ENCODE measurements at regions not wholly inside any gene's neighbourhood (a gene's known extent, or its start where the extent isn't known, plus 50 kb on each side); places are given as distances from the start of the nearest gene placed in this dataset.

GRCh38 chr4:17336524-17336961 lies 175.3 kb downstream of the QDPR start:
- peak; percentile 94 for DNase-seq

GRCh38 chr4:17336069-17336468 lies 175.8 kb downstream of the QDPR start:
- DNase-seq: no peak

GRCh38 chr4:17335371-17335770 lies 176.5 kb downstream of the QDPR start:
- DNase-seq: peak; percentile 25

- DNase-seq: no peak
Measured at GRCh38 chr4:17332478-17332877, 179.4 kb downstream of the QDPR start.

- DNase-seq: no peak
Measured at GRCh38 chr4:17329046-17329445, 182.8 kb downstream of the QDPR start.

- no peak for DNase-seq
Measured at GRCh38 chr4:17328141-17328815, 183.6 kb downstream of the QDPR start.

- DNase-seq: no peak
Measured at GRCh38 chr4:17327591-17327990, 184.3 kb downstream of the QDPR start.

GRCh38 chr4:17326756-17327155 lies 185.1 kb downstream of the QDPR start:
- no peak for DNase-seq

- no peak for DNase-seq
Measured at GRCh38 chr4:17325098-17325497, 186.8 kb downstream of the QDPR start.

- peak; percentile 42 for DNase-seq
Measured at GRCh38 chr4:17324386-17324830, 187.5 kb downstream of the QDPR start.

GRCh38 chr4:17323554-17324385 lies 188.1 kb downstream of the QDPR start:
- DNase-seq: no peak

GRCh38 chr4:17322514-17322913 lies 189.4 kb downstream of the QDPR start:
- no peak for DNase-seq

- DNase-seq: no peak
Measured at GRCh38 chr4:17320046-17320445, 191.8 kb downstream of the QDPR start.

GRCh38 chr4:17317526-17317925 lies 194.4 kb downstream of the QDPR start:
- no peak for DNase-seq

GRCh38 chr4:17316566-17316965 lies 195.3 kb downstream of the QDPR start:
- DNase-seq: no peak

- no peak for DNase-seq
Measured at GRCh38 chr4:17315459-17315858, 196.4 kb downstream of the QDPR start.

GRCh38 chr4:17313194-17313593 lies 198.7 kb downstream of the QDPR start:
- no peak for DNase-seq

GRCh38 chr4:17310269-17310652 lies 201.6 kb downstream of the QDPR start:
- DNase-seq: no peak

- DNase-seq: no peak
Measured at GRCh38 chr4:17309567-17310268, 202.2 kb downstream of the QDPR start.

- DNase-seq: no peak
Measured at GRCh38 chr4:17301869-17302268, 210.0 kb downstream of the QDPR start.

GRCh38 chr4:17301266-17301665 lies 210.6 kb downstream of the QDPR start:
- DNase-seq: no peak

GRCh38 chr4:17296921-17297890 lies 214.7 kb downstream of the QDPR start:
- DNase-seq: no peak
